HUDEP-2 (cell line): ENCODE measurements at regions not wholly inside any gene's neighbourhood (a gene's known extent, or its start where the extent isn't known, plus 50 kb on each side); places are given as distances from the start of the nearest gene placed in this dataset.

Experiments used
- DNase-seq, 76 experiments: peaks; one replicate each; lab custom pipeline; 2025; ENCODE audit not compliant: unreplicated experiment in 76 of 76; lab: John Stamatoyannopoulos, UW

GRCh38 chr7:130877236-130877990 lies 143.4 kb upstream of the KLF14 start:
- no peak for DNase-seq

- DNase-seq: no peak
Measured at GRCh38 chr7:130877991-130878305, 143.9 kb upstream of the KLF14 start.

GRCh38 chr7:130878785-130879184 lies 144.8 kb upstream of the KLF14 start:
- no peak for DNase-seq

DNA sequence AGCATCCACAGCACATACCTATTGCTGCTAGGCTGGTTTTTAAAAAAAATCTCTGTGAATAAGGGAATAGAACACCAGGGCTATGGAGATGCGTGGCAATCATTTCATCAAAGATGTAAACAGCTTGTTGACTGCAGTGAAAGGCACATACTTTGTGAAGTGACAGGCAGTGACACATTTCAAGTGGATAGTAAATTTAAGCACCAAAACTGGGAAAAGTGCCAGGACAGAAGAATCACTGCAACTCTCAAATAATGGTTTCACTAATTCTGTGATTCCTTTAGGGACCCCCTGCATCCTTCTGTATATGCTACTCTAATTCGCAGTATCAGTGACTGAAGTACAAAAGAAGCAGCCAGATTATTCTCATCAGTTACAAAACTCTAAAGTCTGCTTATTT lies 145.2 kb upstream of the KLF14 start:
- no peak for DNase-seq

- no peak for DNase-seq
Measured at GRCh38 chr7:130880668-130881067, 146.7 kb upstream of the KLF14 start.

DNA sequence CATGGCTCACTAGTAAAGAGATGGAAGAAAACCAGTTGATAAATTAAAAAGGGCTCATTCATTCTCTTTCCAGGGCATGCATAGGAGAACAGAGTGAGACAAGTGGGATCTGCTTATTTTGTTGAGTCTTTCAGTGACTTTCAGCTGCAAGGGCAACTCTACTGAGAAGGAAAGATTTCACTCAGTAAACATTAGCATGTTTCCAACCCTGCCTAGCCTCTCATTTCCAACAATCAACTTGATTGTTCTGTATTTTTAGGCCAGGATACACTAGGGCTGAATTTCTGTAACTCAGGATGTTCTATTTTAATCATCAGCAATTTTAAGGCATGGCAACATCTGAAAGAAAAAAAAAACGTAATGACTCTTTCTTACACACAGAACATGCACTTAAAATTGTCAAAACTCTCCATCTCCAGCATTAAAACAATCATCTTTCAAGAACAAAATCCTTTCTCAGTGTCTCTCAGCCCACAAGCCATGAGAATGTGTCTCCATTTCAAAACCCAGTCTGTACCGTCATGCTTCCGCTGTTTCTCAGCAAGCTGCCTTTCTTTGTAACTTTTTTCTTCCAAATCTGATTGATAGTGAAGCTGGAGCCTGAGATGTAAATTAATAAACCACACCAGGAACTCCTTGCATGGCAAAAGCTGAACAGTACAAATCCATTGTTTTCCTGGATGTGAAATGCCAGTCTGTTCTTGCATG lies 147.2 kb upstream of the KLF14 start:
- no peak for DNase-seq

- DNase-seq: no peak
Measured at GRCh38 chr7:130881799-130882141, 147.8 kb upstream of the KLF14 start.

DNA sequence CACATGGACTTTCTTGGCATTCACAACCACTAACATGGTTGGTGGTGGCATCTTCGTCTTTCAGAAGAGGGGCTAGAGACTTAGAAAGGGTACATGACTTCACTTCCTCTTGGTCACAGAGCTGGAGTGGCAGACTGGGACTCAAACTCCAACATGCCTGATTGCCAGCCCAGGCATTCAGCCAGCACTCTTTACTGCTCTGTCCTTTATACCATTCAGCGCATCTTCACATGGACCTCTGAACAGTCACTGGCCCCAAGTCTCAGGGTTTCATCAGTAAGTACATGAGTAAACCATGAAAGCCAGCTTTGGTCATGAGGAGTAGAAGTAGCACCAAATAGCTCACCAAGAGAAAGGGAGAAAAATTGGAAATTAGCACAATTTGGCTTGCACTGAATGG lies 148.4 kb upstream of the KLF14 start:
- DNase-seq: no peak

DNA sequence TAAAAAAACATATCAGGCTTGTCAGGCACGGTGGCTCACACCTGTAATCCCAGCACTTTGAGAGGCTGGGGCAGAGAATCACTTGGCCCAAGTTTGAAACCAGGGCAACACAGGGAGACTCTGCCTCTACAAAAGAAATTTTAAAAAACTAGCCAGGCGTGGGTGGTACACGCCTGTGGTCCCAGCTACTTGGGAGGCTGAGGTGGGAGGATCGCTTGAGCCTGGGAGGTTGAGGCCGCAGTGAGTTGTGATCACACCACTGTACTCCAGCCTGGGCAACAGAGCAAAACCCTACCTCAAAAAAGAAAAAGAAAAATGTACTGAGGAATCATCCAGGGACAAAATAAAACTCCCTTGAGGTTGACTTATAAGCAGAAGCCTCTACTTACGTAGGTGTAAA lies 149.9 kb upstream of the KLF14 start:
- no peak for DNase-seq

DNA sequence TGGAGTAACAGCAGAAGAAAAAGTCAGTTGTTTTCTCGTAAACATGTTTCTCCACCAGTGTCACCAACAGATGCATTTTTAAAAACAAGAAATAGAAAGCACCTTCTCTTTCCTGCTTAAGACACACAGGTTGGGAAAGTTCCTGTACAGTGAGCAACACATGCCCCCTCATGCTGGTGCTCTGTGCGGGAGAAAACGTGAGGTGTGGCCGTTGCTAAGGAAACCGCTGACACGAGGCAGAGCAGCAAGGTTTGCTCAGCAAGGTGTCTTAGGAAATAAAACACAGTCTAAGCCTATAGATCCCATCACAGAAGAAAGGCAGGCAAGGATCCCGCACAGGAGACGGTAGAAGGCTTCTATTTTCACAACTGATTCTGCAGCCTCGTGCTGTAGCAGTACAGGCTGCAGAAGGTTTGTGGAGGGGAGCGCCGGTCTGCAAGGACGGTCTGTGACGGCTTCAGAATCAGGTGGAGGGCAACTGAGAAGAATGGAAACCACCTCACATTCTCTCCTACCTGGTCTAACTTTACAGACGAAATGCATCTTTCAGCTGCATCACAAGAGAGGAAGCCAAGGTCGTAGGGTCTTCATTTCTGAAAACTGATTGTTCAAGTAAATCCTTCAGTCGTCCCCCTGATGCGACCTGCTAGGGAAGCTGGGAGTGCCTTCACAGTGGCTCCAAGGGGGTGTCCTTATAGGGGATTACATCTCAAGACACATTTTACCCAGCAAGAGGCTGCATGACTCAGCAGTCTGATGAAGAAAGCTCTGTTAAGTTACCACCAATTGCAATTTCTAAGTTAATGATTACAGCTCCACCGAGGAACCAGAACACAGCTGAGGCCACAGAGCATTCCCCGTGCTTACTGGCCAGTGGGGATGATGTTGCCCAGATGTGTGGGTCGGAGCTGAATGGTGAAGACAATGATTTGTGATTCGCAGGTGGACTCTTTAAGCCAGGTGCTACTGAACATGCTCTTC lies 150.7 kb upstream of the KLF14 start:
- DNase-seq: no peak

GRCh38 chr7:130886438-130887135 lies 152.6 kb upstream of the KLF14 start:
- no peak for DNase-seq

DNA sequence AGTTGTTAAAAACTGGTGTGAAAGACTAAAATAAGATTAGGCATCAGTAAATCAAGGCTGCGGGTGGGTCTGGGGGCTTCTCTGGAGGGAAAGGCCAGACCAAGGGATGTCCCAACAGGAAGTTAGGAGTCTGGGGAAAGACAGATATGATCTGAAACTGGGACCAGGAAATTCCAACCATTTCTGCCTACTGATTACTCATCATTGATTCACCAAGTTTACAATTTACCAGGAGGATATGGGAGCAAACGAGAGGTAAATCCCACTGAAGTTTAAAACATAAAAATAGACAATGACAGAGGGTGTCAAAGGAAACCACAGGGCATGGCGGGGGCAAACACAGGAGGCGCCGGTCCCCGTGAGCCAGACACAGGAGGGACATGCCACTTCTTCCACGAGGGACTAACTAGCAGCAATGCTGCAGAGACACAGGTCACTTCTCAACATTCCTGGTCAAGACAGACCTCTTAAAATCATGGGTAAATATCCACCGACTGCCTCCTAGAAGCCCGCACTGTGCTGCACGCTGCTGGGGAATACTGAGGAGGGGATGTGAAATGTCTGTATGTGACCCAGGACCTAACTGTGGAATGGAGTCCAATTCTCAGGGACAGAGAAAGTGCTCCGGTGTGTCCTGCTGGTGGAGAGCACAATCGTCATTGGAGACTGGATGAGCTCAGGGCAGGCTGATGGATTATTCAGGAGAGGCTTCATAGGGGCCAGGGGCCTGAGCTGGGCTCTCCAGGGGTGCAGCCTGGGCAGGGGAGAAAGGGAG lies 153.4 kb upstream of the KLF14 start:
- no peak for DNase-seq

DNA sequence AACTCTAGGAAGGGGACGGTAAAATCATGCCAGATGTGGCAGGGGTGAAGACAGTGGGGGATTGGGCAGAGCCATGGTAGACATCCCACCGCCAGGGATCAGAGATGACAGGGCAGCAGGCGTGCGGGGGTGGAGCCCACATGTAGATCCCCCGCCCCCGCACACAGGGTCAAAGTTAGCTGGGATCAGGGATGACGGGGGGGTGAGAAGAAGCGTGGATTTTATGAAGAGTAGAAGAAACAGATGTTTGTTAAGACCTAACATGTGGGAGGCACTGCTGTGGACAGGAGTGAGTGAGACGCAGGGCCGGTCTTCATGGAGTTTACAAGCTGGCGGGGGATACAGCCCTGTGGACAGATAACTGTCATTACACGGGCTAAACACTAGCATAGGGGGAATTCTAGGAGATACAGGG lies 154.0 kb upstream of the KLF14 start:
- DNase-seq: no peak

GRCh38 chr7:130888468-130888867 lies 154.5 kb upstream of the KLF14 start:
- DNase-seq: no peak

DNA sequence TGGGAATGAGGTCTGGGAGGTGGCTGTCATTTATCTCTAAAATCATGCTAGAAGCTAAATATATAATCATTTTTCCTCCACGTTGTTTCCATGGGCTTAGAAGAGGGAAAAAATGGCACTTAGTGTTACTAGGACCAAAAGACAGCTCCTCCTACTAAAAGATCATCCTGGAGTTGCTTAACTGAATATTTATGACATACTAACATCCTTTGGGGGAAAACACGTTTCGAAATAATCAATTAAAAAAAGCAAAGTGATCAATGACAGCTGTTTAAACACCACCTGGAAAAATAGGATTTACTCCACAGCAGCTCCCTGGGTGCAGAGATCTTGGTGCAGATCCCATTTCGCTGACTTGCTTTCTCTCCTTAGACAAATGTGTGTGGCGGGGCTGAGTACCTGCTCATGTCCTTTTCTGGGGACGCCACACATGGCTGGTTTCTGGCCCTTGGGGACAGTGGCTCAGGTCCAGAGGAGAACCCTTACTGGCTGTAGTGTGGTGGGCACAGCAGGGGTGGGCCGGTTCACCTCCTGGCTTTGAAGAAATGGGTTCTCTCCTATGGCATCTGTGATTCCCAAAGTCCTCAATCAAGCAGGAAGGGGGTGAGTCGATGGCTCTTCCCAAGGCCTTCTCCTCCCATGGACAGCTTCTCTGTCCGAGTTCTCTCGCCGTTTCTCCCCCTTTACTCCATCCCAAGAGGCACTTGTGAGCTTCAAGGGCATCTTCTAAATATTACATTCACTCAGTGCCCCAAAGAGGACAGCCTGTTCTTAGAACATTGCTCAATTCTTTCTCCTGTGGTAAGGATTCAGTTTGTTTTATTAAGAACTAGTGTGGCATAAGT lies 156.4 kb upstream of the KLF14 start:
- no peak for DNase-seq

DNA sequence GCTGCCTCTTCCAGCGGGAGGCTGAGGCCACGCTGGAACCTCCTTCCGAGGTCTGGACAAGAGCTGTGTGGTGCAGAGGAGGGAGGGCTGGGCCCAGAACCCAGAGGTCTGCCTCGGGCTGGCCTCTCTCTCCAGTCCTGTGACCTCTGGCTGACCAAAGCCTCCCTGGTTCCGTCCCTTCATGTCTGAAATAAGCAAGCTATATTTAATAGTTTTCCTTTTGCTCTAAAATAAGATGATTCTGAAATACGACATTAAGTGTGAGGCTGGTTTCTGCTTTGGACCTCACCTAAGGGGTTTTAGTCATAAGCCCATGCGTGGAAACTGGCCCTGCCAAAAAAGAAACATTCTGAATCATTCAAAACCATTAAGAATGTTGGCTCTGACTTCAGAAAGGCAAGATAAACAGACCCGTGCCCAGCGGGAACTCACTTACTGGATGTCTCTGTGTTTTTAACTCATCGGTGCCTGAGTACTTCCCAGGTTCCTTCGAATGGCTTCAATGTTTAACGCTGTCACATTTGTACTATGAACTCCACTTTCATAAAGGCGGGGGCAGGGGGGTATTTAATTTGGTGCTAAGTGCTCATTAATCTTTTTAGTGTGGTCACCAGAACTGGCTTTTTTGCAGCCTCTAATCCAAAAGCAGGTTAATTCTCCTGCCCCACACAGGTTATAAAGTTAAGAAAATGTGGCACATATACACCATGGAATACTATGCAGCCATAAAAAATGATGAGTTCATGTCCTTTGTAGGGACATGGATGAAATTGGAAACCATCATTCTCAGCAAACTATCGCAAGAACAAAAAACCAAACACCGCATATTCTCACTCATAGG lies 157.5 kb upstream of the KLF14 start:
- DNase-seq: no peak

GRCh38 chr7:130893441-130893894 lies 159.5 kb upstream of the KLF14 start:
- DNase-seq: no peak
